ENCODE measurements at regions not wholly inside any gene's neighbourhood (a gene's known extent, or its start where the extent isn't known, plus 50 kb on each side); places are given as distances from the start of the nearest gene placed in this dataset.

- Mint-ChIP-seq H3K4me1 (ENCODE audit: low read depth) (no peaks in the 10 kb centered on the region), H3K27ac (no peak overlapping the region), H3K36me3 (ENCODE audit: low read depth) (no peaks in the 10 kb centered on the region), H3K9me3 (no peaks in the 10 kb centered on the region), H3K4me3 (no peak overlapping the region), H3K27me3 (no peaks in the 10 kb centered on the region)
These were observed 297.4 kb upstream of the GBE1 start for GRCh38 chr3:82058809-82059208.

GRCh38 chr3:82055792-82056191 lies 294.3 kb upstream of the GBE1 start:
- Mint-ChIP-seq H3K36me3 (ENCODE audit: low read depth) (no peaks in the 10 kb centered on the region), H3K27ac (no peak overlapping the region), H3K27me3 (no peaks in the 10 kb centered on the region), H3K9me3 (no peaks in the 10 kb centered on the region), H3K4me3 (no peak overlapping the region), H3K4me1 (ENCODE audit: low read depth) (no peaks in the 10 kb centered on the region)

GRCh38 chr3:82054849-82055248 lies 293.4 kb upstream of the GBE1 start:
- no peak overlapping the region for H3K4me3 Mint-ChIP-seq

GRCh38 chr3:82053236-82053635 lies 291.8 kb upstream of the GBE1 start:
- no peak overlapping the region for H3K27ac Mint-ChIP-seq
- no peaks in the 10 kb centered on the region for H3K9me3 Mint-ChIP-seq
- no peak overlapping the region for H3K4me3 Mint-ChIP-seq
- H3K36me3 Mint-ChIP-seq (ENCODE audit: low read depth), result no peaks in the 10 kb centered on the region
- H3K27me3 Mint-ChIP-seq, result no peaks in the 10 kb centered on the region
- no peaks in the 10 kb centered on the region for H3K4me1 Mint-ChIP-seq (ENCODE audit: low read depth)

More at GRCh38 chr3:82054849-82055248, 293.4 kb upstream of the GBE1 start:
- H3K27ac Mint-ChIP-seq, result no peak overlapping the region
- H3K36me3 Mint-ChIP-seq (ENCODE audit: low read depth), result no peaks in the 10 kb centered on the region
- no peaks in the 10 kb centered on the region for H3K27me3 Mint-ChIP-seq
- H3K4me1 Mint-ChIP-seq (ENCODE audit: low read depth), result no peaks in the 10 kb centered on the region
- no peaks in the 10 kb centered on the region for H3K9me3 Mint-ChIP-seq

GRCh38 chr3:82050382-82050781 lies 288.9 kb upstream of the GBE1 start:
- H3K36me3 Mint-ChIP-seq (ENCODE audit: low read depth), result no peaks in the 10 kb centered on the region

GRCh38 chr3:82048711-82049110 lies 287.3 kb upstream of the GBE1 start:
- no peaks in the 10 kb centered on the region for H3K27me3 Mint-ChIP-seq
- H3K36me3 Mint-ChIP-seq (ENCODE audit: low read depth), result no peaks in the 10 kb centered on the region
- no peaks in the 10 kb centered on the region for H3K9me3 Mint-ChIP-seq
- no peak overlapping the region for H3K27ac Mint-ChIP-seq
- no peak overlapping the region for H3K4me3 Mint-ChIP-seq
- no peaks in the 10 kb centered on the region for H3K4me1 Mint-ChIP-seq (ENCODE audit: low read depth)

More at GRCh38 chr3:82050382-82050781, 288.9 kb upstream of the GBE1 start:
- Mint-ChIP-seq H3K27me3 (no peaks in the 10 kb centered on the region), H3K4me3 (no peak overlapping the region), H3K4me1 (ENCODE audit: low read depth) (no peaks in the 10 kb centered on the region), H3K27ac (no peak overlapping the region), H3K9me3 (no peaks in the 10 kb centered on the region)

- Mint-ChIP-seq H3K27ac (no peak overlapping the region), H3K36me3 (ENCODE audit: low read depth) (no peaks in the 10 kb centered on the region), H3K9me3 (no peaks in the 10 kb centered on the region), H3K27me3 (no peaks in the 10 kb centered on the region), H3K4me3 (no peak overlapping the region), H3K4me1 (ENCODE audit: low read depth) (no peaks in the 10 kb centered on the region)
These were observed 283.7 kb upstream of the GBE1 start for GRCh38 chr3:82044930-82045705.

- no peaks in the 10 kb centered on the region for H3K9me3 Mint-ChIP-seq
- no peaks in the 10 kb centered on the region for H3K4me1 Mint-ChIP-seq (ENCODE audit: low read depth)
- H3K27ac Mint-ChIP-seq, result no peak overlapping the region
- no peak overlapping the region for H3K4me3 Mint-ChIP-seq
- H3K36me3 Mint-ChIP-seq (ENCODE audit: low read depth), result no peaks in the 10 kb centered on the region
- no peaks in the 10 kb centered on the region for H3K27me3 Mint-ChIP-seq
These were observed 277.1 kb upstream of the GBE1 start for GRCh38 chr3:82038556-82038955.

GRCh38 chr3:82033186-82033585 lies 271.7 kb upstream of the GBE1 start:
- H3K4me3 Mint-ChIP-seq, result no peak overlapping the region
- no peaks in the 10 kb centered on the region for H3K36me3 Mint-ChIP-seq (ENCODE audit: low read depth)
- no peaks in the 10 kb centered on the region for H3K4me1 Mint-ChIP-seq (ENCODE audit: low read depth)
- H3K9me3 Mint-ChIP-seq, result no peaks in the 10 kb centered on the region
- H3K27me3 Mint-ChIP-seq, result no peaks in the 10 kb centered on the region
- no peak overlapping the region for H3K27ac Mint-ChIP-seq

GRCh38 chr3:82031596-82031995 lies 270.2 kb upstream of the GBE1 start:
- Mint-ChIP-seq H3K4me3 (no peak overlapping the region), H3K27ac (no peak overlapping the region), H3K9me3 (no peaks in the 10 kb centered on the region), H3K27me3 (no peaks in the 10 kb centered on the region), H3K4me1 (ENCODE audit: low read depth) (no peaks in the 10 kb centered on the region), H3K36me3 (ENCODE audit: low read depth) (no peaks in the 10 kb centered on the region)

- H3K9me3 Mint-ChIP-seq, result peaks cover 5% of the 10 kb centered on the region
- no peaks in the 10 kb centered on the region for H3K36me3 Mint-ChIP-seq (ENCODE audit: low read depth)
- no peaks in the 10 kb centered on the region for H3K27me3 Mint-ChIP-seq
- no peak overlapping the region for H3K4me3 Mint-ChIP-seq
- no peaks in the 10 kb centered on the region for H3K4me1 Mint-ChIP-seq (ENCODE audit: low read depth)
- no peak overlapping the region for H3K27ac Mint-ChIP-seq
These were observed 269.5 kb upstream of the GBE1 start for GRCh38 chr3:82030916-82031315.

- peaks cover 11% of the 10 kb centered on the region for H3K9me3 Mint-ChIP-seq
- no peak overlapping the region for H3K4me3 Mint-ChIP-seq
These were observed 261.4 kb upstream of the GBE1 start for GRCh38 chr3:82022836-82023235.

GRCh38 chr3:82020282-82020681 lies 258.8 kb upstream of the GBE1 start:
- Mint-ChIP-seq H3K4me3 (no peak overlapping the region), H3K27me3 (no peaks in the 10 kb centered on the region), H3K4me1 (ENCODE audit: low read depth) (no peaks in the 10 kb centered on the region), H3K9me3 (peaks cover 10% of the 10 kb centered on the region), H3K27ac (no peak overlapping the region), H3K36me3 (ENCODE audit: low read depth) (no peaks in the 10 kb centered on the region)

More at GRCh38 chr3:82022836-82023235, 261.4 kb upstream of the GBE1 start:
- Mint-ChIP-seq H3K27ac (no peak overlapping the region), H3K36me3 (ENCODE audit: low read depth) (no peaks in the 10 kb centered on the region), H3K27me3 (no peaks in the 10 kb centered on the region), H3K4me1 (ENCODE audit: low read depth) (no peaks in the 10 kb centered on the region)

- H3K4me1 Mint-ChIP-seq (ENCODE audit: low read depth), result no peaks in the 10 kb centered on the region
- H3K27me3 Mint-ChIP-seq, result no peaks in the 10 kb centered on the region
- H3K9me3 Mint-ChIP-seq, result peaks cover 18% of the 10 kb centered on the region
- H3K4me3 Mint-ChIP-seq, result no peak overlapping the region
- no peaks in the 10 kb centered on the region for H3K36me3 Mint-ChIP-seq (ENCODE audit: low read depth)
- no peak overlapping the region for H3K27ac Mint-ChIP-seq
These were observed 253.8 kb upstream of the GBE1 start for GRCh38 chr3:82015241-82015640.

GRCh38 chr3:82012775-82013174 lies 251.3 kb upstream of the GBE1 start:
- no peak overlapping the region for H3K4me3 Mint-ChIP-seq
- peaks cover 20% of the 10 kb centered on the region for H3K9me3 Mint-ChIP-seq
- no peaks in the 10 kb centered on the region for H3K36me3 Mint-ChIP-seq (ENCODE audit: low read depth)
- H3K27ac Mint-ChIP-seq, result no peak overlapping the region
- H3K4me1 Mint-ChIP-seq (ENCODE audit: low read depth), result no peaks in the 10 kb centered on the region
- H3K27me3 Mint-ChIP-seq, result no peaks in the 10 kb centered on the region

GRCh38 chr3:82011336-82011735 lies 249.9 kb upstream of the GBE1 start:
- no peak overlapping the region for H3K27ac Mint-ChIP-seq
- H3K4me1 Mint-ChIP-seq (ENCODE audit: low read depth), result no peaks in the 10 kb centered on the region
- no peak overlapping the region for H3K4me3 Mint-ChIP-seq
- no peaks in the 10 kb centered on the region for H3K36me3 Mint-ChIP-seq (ENCODE audit: low read depth)
- peaks cover 27% of the 10 kb centered on the region for H3K9me3 Mint-ChIP-seq
- H3K27me3 Mint-ChIP-seq, result no peaks in the 10 kb centered on the region

All from stimulated activated naive CD8-positive, alpha-beta T cell treated with anti-CD3 and anti-CD28 coated beads, Interleukin-15, Interleukin-2, amounts not matched to agents 100 ng/mL and 50 ng/mL, for 24 hours (primary cell).